OCI-LY7 (cell line): ENCODE measurements at regions not wholly inside any gene's neighbourhood (a gene's known extent, or its start where the extent isn't known, plus 50 kb on each side); places are given as distances from the start of the nearest gene placed in this dataset.

ENCODE experiments used
- CTCF ChIP-seq: fragments of 200-600 bp; sonication (generic); conservative IDR thresholded peaks from 2 replicates; pipeline ENCODE4 v1.5.1; 2014; ENCODE audit warnings: mild to moderate bottlenecking, antibody characterized with exemption, low read length, moderate library complexity, mixed read lengths
- EZH2phosphoT487 ChIP-seq: fragments of 200-600 bp; sonication (generic); IDR thresholded peaks from 2 replicates; pipeline ENCODE4 v1.6.1; 2018; ENCODE audit warnings: low read depth, borderline replicate concordance, mild to moderate bottlenecking, mixed run types, antibody characterized with exemption, low read length, moderate library complexity, mixed read lengths

GRCh38 chr2:128619471-128620325 is 301.0 kb upstream of the HS6ST1 start:
- TF ChIP-seq CTCF (no peak), EZH2phosphoT487 (no peak)
